ENCODE measurements at regions not wholly inside any gene's neighbourhood (a gene's known extent, or its start where the extent isn't known, plus 50 kb on each side); places are given as distances from the start of the nearest gene placed in this dataset.

DNA sequence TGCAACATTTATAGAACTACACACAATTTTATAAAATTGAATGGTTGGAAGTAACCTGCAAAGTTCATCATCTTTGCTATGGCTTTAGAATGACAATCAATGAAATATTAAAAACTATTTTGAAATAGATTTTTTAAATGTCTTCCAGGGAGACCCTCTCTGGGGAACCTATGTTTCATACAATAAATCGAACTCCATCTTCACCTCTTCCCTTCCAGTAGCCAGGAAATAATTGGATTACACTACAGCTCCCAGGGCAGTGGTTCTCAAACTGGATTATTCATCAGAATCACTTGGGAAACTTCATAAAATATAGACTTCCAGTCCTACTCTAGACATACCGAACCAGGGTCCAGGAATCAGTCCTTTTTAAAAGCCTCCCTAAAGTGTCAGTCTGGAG, 328.4 kb downstream of the DUSP6 start (continued):
- no peak for TF ChIP-seq HMGXB4 (CRISPR knock-in tag; IDR thresholded peaks at IDR 0.05; ENCODE audit: borderline replicate concordance)
- no peak for TF ChIP-seq KDM1A (IDR thresholded peaks at IDR 0.05; ENCODE audit: low read depth)
- TF ChIP-seq EHMT2 (IDR thresholded peaks at IDR 0.05; ENCODE audit: low read depth) = no peak

DNA sequence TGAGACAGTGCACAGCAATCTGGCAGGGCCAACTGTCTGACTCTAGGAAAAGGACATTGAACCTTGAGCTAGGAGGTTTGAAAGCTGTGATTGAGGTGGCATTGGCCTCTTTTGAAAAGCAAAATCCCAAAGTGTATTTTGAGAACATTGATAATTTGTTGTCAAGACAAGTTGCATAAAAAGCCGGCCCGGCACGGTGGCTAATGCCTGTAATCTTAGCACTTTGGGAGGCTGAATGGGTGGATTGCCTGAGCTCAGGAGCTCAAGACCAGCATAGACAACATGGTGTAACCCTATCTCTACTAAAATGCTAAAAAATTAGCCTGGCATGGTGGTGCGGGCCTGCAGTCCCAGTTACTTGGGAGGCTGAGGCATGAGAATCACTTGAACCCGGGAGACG, 331.6 kb downstream of the DUSP6 start:
- DNase-seq (ENCODE audit: low read depth in 1 of 2, low spot score in 1 of 2) (no peak), ATAC-seq (no peak), FAIRE-seq (no peak)
- Histone ChIP-seq H3K9me3 (0 out of 3 replicates have a peak, but pooled peaks cover 3% of the 10 kb centered on the region), H3K27ac (no peak overlapping the region), H3K4me1 (peaks cover 10% of the 10 kb centered on the region; the same call in 2 of the 3 replicates), H3K4me3 (no peak overlapping the region), H3K4me2 (no peak overlapping the region)
- 91% methylated on average over 6 of the region's 6 CpGs for WGBS (ENCODE audit: missing lambda C conversion rate)
- ChIA-PET CTCF (interaction anchor here (0.8 to 4.7 kb wide), 7 partner anchors 8 to 506 kb away, joined by 3 to 81 read pairs (median 13); partner anchors contain the start of genes GALNT4 and POC1B), POLR2A (interaction anchor here (0.7 kb wide), 1 partner anchor 331 kb away, joined by 3 read pairs; the partner anchor contains the start of gene DUSP6)
- no peak for TF ChIP-seq ZC3H11A (IDR thresholded peaks at IDR 0.05)
- TF ChIP-seq RARB (CRISPR knock-in tag; IDR thresholded peaks at IDR 0.05) = no peak
- TF ChIP-seq CBX2 (IDR thresholded peaks at IDR 0.05; ENCODE audit: borderline replicate concordance, low read depth) = no peak
- TF ChIP-seq HEYL (CRISPR knock-in tag; IDR thresholded peaks at IDR 0.05) = no peak
- no peak for TF ChIP-seq HES2 (IDR thresholded peaks at IDR 0.05)
- TF ChIP-seq MAZ (IDR thresholded peaks at IDR 0.05; ENCODE audit: borderline replicate concordance, low read depth, low read length) = no peak
- TF ChIP-seq NR3C1 (IDR thresholded peaks at IDR 0.05) = no peak
- TF ChIP-seq ZSCAN20 (CRISPR knock-in tag; IDR thresholded peaks at IDR 0.05) = no peak
- TF ChIP-seq, protein P1, sequence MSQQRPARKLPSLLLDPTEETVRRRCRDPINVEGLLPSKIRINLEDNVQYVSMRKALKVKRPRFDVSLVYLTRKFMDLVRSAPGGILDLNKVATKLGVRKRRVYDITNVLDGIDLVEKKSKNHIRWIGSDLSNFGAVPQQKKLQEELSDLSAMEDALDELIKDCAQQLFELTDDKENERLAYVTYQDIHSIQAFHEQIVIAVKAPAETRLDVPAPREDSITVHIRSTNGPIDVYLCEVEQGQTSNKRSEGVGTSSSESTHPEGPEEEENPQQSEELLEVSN (IDR thresholded peaks at IDR 0.05; ENCODE audit: borderline replicate concordance, low read depth) = no peak
- TF ChIP-seq, protein P2, sequence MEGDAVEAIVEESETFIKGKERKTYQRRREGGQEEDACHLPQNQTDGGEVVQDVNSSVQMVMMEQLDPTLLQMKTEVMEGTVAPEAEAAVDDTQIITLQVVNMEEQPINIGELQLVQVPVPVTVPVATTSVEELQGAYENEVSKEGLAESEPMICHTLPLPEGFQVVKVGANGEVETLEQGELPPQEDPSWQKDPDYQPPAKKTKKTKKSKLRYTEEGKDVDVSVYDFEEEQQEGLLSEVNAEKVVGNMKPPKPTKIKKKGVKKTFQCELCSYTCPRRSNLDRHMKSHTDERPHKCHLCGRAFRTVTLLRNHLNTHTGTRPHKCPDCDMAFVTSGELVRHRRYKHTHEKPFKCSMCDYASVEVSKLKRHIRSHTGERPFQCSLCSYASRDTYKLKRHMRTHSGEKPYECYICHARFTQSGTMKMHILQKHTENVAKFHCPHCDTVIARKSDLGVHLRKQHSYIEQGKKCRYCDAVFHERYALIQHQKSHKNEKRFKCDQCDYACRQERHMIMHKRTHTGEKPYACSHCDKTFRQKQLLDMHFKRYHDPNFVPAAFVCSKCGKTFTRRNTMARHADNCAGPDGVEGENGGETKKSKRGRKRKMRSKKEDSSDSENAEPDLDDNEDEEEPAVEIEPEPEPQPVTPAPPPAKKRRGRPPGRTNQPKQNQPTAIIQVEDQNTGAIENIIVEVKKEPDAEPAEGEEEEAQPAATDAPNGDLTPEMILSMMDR (IDR thresholded peaks at IDR 0.05) = no peak

GRCh38 chr12:89020121-89020480, 332.2 kb downstream of the DUSP6 start:
- H3K4me3 ChIP-seq = no peak overlapping the region; the same call in 2 of the 3 replicates

More at GRCh38 chr12:89020121-89020480, 332.2 kb downstream of the DUSP6 start:
- POLR2A ChIA-PET = interaction anchor here (1.8 kb wide), 1 partner anchor 333 kb away, joined by 13 read pairs; the partner anchor contains the start of gene DUSP6
- Histone ChIP-seq H3K27ac (no peak overlapping the region), H3K9me3 (0 out of 3 replicates have a peak, but pooled peaks cover 3% of the 10 kb centered on the region), H3K4me1 (peaks cover 10% of the 10 kb centered on the region; the same call in 2 of the 3 replicates), H3K4me2 (peak overlapping the region; percentile 76)
- TF ChIP-seq FOSL2 (IDR thresholded peaks at IDR 0.05) (no peak), FOSL2 (CRISPR knock-in tag; IDR thresholded peaks at IDR 0.05) (no peak), HOXB5 (CRISPR knock-in tag; IDR thresholded peaks at IDR 0.05) (no peak), CHD2 (IDR thresholded peaks at IDR 0.05; ENCODE audit: low read length, partially characterized antibody) (no peak), HDAC2 (IDR thresholded peaks at IDR 0.05) (no peak), JUNB (IDR thresholded peaks at IDR 0.05) (no peak), CBX8 (IDR thresholded peaks at IDR 0.05) (no peak), GATA3 (IDR thresholded peaks at IDR 0.05; ENCODE audit: borderline replicate concordance) (no peak), POLR2AphosphoS2 (conservative IDR thresholded peaks at IDR 0.05; ENCODE audit: low read length) (no peak), CEBPB (IDR thresholded peaks at IDR 0.05) (no peak), HMGXB4 (CRISPR knock-in tag; IDR thresholded peaks at IDR 0.05; ENCODE audit: borderline replicate concordance) (no peak)
- TF ChIP-seq, protein P3, sequence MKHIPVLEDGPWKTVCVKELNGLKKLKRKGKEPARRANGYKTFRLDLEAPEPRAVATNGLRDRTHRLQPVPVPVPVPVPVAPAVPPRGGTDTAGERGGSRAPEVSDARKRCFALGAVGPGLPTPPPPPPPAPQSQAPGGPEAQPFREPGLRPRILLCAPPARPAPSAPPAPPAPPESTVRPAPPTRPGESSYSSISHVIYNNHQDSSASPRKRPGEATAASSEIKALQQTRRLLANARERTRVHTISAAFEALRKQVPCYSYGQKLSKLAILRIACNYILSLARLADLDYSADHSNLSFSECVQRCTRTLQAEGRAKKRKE (CRISPR knock-in tag; IDR thresholded peaks at IDR 0.05; ENCODE audit: low read depth) = no peak
- ATAC-seq (no peak), DNase-seq (ENCODE audit: low read depth in 1 of 2, low spot score in 1 of 2) (no peak), FAIRE-seq (no peak)
- CTCF ChIA-PET = interaction anchor here (0.6 to 4.7 kb wide), 27 partner anchors 9 to 926 kb away, joined by 3 to 81 read pairs (median 5); partner anchors contain the start of genes GALNT4 and POC1B
